ENCODE measurements at regions not wholly inside any gene's neighbourhood (a gene's known extent, or its start where the extent isn't known, plus 50 kb on each side); places are given as distances from the start of the nearest gene placed in this dataset.

DNA sequence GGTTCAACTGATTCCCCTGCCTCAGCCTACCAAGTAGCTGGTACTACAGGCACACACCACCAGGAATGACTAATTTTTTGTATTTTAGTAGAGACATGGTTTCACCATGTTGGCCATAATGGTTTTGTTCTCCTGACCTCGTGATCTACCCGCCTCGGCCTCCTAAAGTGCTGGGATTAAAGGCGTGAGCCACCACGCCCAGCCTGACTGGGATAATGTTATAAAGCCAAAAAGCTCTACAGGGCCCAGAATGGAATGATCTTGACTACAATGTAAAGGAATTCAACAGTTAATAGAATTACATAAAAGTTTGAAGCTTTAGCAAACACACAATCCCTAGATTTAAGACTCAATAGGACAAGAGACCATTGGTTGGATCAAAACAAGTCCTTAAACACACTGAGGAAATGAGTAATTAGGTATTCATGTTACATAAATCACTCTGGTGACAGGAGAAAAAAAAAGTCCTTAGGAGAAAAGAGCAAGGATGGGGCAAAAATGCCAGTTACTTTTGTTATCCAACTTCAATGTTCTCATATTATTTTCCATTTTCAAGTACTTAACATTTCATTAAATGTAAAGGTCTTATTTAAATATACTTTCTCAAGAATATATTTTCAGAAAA lies 504.9 kb downstream of the TSPY10 start:
- TF ChIP-seq CTCF (IDR thresholded peaks at IDR 0.05): no peak
- no peak for TF ChIP-seq POLR2A (IDR thresholded peaks at IDR 0.05)

All from testis (tissue), 2 donors.